MM.1S (cell line): ENCODE measurements at regions not wholly inside any gene's neighbourhood (a gene's known extent, or its start where the extent isn't known, plus 50 kb on each side); places are given as distances from the start of the nearest gene placed in this dataset.

Source experiments
- EZH2 ChIP-seq: fragments of 300-600 bp; sonication (generic); optimal IDR thresholded peaks from 2 replicates; pipeline ENCODE3; 2017; ENCODE audit warnings: low read depth, mild to moderate bottlenecking, antibody characterized with exemption, low read length, mixed read lengths
- TF ChIP-seq, protein P1 (sequence below): fragments of 300-600 bp; sonication (generic); IDR thresholded peaks from 2 replicates; pipeline ENCODE4 v1.5.1; 2016; ENCODE audit warnings: antibody characterized with exemption, low read length, mixed read lengths

GRCh38 chr6:137954253-137954652 lies 87.2 kb downstream of the TNFAIP3 start:
- TF ChIP-seq, protein P1, sequence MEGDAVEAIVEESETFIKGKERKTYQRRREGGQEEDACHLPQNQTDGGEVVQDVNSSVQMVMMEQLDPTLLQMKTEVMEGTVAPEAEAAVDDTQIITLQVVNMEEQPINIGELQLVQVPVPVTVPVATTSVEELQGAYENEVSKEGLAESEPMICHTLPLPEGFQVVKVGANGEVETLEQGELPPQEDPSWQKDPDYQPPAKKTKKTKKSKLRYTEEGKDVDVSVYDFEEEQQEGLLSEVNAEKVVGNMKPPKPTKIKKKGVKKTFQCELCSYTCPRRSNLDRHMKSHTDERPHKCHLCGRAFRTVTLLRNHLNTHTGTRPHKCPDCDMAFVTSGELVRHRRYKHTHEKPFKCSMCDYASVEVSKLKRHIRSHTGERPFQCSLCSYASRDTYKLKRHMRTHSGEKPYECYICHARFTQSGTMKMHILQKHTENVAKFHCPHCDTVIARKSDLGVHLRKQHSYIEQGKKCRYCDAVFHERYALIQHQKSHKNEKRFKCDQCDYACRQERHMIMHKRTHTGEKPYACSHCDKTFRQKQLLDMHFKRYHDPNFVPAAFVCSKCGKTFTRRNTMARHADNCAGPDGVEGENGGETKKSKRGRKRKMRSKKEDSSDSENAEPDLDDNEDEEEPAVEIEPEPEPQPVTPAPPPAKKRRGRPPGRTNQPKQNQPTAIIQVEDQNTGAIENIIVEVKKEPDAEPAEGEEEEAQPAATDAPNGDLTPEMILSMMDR: no peak
- no peak for TF ChIP-seq EZH2
